ENCODE measurements at regions not wholly inside any gene's neighbourhood (a gene's known extent, or its start where the extent isn't known, plus 50 kb on each side); places are given as distances from the start of the nearest gene placed in this dataset.

DNA sequence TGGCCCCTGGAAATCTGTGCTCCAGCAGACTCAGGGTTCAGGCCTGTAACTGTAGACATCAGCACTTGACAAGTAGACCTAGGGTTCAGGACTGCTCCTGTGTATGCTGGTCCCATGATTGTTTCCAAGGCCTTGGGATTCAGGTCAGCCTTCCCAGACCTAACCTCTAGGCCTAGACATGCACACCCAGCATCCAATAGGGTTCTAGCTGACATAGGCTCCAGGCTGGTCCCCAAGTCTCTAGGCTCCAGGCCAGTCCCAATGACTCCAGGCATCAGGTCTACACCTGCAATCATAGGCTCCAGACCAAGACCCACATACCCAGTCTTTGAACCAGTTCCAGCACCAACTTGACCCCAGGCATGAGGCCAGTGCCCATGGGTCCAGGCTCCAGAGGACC is 166.2 kb upstream of the GRIA4 start:
- Histone ChIP-seq H3K27me3 (ENCODE audit: insufficient read depth, poor library complexity, severe bottlenecking) (peaks cover 2% of the 10 kb centered on the region), H3K9me3 (ENCODE audit: severe bottlenecking) (no peaks in the 10 kb centered on the region), H3K4me3 (ENCODE audit: severe bottlenecking) (no peak overlapping the region), H3K4me1 (ENCODE audit: insufficient read depth, poor library complexity, severe bottlenecking) (no peaks in the 10 kb centered on the region), H3K27ac (ENCODE audit: poor library complexity, severe bottlenecking) (no peak overlapping the region), H3K36me3 (ENCODE audit: low read depth) (no peaks in the 10 kb centered on the region)
- TF ChIP-seq, protein P1, sequence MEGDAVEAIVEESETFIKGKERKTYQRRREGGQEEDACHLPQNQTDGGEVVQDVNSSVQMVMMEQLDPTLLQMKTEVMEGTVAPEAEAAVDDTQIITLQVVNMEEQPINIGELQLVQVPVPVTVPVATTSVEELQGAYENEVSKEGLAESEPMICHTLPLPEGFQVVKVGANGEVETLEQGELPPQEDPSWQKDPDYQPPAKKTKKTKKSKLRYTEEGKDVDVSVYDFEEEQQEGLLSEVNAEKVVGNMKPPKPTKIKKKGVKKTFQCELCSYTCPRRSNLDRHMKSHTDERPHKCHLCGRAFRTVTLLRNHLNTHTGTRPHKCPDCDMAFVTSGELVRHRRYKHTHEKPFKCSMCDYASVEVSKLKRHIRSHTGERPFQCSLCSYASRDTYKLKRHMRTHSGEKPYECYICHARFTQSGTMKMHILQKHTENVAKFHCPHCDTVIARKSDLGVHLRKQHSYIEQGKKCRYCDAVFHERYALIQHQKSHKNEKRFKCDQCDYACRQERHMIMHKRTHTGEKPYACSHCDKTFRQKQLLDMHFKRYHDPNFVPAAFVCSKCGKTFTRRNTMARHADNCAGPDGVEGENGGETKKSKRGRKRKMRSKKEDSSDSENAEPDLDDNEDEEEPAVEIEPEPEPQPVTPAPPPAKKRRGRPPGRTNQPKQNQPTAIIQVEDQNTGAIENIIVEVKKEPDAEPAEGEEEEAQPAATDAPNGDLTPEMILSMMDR (IDR thresholded peaks at IDR 0.05; ENCODE audit: poor library complexity, severe bottlenecking), result no peak
- DNase-seq (ENCODE audit: low spot score), result no peak
- no peak for ATAC-seq (ENCODE audit: low read depth)

DNA sequence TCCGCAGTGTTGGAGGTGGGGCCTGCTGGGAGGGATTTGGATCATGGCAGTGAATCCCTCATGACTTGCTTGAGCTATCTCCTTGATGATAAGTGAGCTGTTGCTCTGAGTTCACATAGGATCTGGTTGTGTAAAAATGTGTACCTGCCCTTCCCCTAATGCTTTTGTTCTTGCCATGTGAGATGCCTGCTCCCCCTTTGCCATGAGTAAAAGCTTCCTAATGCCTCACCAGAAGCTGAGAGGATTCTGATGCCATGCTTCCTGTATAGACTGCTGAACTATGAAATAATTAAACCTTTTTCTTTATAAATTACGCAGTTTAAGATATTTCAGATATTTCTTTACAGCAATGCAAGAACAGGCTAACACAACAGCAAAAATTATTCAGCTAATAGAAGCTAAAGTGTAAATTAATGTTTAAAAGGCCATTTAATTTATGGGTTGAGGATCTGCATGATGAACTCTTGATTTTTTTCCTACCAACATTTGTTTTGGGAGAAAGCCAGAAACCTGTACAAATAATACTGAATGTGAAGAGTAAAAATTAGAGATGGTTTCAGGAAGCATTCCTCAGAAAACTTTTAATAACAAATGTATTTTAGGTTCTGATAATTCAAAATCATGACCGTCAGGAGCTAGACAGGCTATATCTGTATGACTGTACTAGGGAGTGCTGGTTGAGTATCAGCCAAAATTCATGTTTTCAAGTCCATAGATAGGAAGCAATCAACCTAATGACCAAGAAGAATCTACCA is 177.5 kb upstream of the GRIA4 start:
- no peak for ATAC-seq (ENCODE audit: low read depth)
- no peak overlapping the region for H3K27ac ChIP-seq (ENCODE audit: poor library complexity, severe bottlenecking)
- H3K4me1 ChIP-seq (ENCODE audit: insufficient read depth, poor library complexity, severe bottlenecking), result no peaks in the 10 kb centered on the region
- DNase-seq (ENCODE audit: low spot score), result no peak
- H3K9me3 ChIP-seq (ENCODE audit: severe bottlenecking), result no peaks in the 10 kb centered on the region
- no peaks in the 10 kb centered on the region for H3K36me3 ChIP-seq (ENCODE audit: low read depth)
- TF ChIP-seq, protein P1 (IDR thresholded peaks at IDR 0.05; ENCODE audit: poor library complexity, severe bottlenecking), result no peak
- no peaks in the 10 kb centered on the region for H3K27me3 ChIP-seq (ENCODE audit: insufficient read depth, poor library complexity, severe bottlenecking)
- H3K4me3 ChIP-seq (ENCODE audit: severe bottlenecking), result no peak overlapping the region

DNA sequence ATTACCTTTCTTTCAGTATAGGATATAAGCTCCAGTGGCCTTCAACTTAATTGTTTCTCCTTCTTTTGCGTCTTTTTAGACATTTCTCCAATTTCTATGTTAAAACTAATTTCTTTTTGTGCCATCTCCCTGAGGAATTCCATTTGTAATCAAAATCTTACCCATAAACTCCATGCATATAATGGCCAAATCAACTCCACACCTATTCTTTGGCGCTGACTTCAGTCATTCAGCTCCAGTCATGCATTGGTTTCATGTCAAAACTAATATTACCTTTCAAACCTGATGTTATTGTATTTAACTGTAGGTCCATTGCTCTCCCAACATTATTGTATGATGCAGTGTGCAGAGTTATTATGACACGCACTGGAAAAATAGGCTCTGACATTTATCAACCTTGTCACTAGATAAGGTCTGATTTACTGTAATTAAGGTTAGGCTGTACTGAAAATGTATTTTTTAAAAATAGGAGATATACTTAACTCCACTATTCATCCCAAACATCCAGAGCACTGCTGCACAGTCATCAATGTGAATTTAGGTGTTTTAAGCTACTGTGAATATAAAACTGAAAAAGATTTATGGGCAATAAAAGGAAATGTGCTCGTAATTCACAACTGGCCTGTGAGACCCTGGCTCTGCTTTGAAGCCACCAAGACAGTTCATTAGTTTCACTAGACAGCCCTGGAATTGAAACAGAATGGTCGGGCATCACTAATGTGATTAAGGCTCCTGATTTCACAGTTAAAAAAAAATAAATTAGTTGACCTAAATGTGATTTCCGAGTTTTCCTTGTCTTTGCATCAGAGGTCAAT is 180.6 kb upstream of the GRIA4 start:
- DNase-seq (ENCODE audit: low spot score), result no peak
- TF ChIP-seq, protein P1 (IDR thresholded peaks at IDR 0.05; ENCODE audit: poor library complexity, severe bottlenecking), result no peak
- Histone ChIP-seq H3K4me1 (ENCODE audit: insufficient read depth, poor library complexity, severe bottlenecking) (no peaks in the 10 kb centered on the region), H3K9me3 (ENCODE audit: severe bottlenecking) (no peaks in the 10 kb centered on the region), H3K27me3 (ENCODE audit: insufficient read depth, poor library complexity, severe bottlenecking) (no peaks in the 10 kb centered on the region), H3K27ac (ENCODE audit: poor library complexity, severe bottlenecking) (no peak overlapping the region), H3K36me3 (ENCODE audit: low read depth) (no peaks in the 10 kb centered on the region), H3K4me3 (ENCODE audit: severe bottlenecking) (no peak overlapping the region)
- ATAC-seq (ENCODE audit: low read depth), result no peak

DNA sequence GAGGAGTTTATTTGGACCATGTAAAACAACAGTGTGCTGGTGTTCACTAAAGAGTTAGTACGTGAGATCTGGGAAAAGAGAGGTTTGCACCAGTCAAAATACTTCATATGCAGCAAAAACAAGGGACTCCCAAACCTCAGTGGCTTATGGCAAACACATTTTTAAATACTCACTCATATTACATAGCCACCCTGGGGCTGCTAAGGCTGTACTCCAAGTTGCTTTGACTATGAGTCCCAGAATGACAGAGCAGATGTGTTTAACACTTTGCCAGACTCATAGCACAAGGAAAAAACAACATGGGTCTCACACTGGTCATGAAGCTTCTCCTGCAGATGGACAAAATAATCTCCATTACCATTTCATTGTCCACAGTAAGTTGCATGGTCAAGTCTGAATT is 202.8 kb upstream of the GRIA4 start:
- Histone ChIP-seq H3K4me3 (ENCODE audit: severe bottlenecking) (no peak overlapping the region), H3K27ac (ENCODE audit: poor library complexity, severe bottlenecking) (no peak overlapping the region), H3K36me3 (ENCODE audit: low read depth) (no peaks in the 10 kb centered on the region), H3K27me3 (ENCODE audit: insufficient read depth, poor library complexity, severe bottlenecking) (no peaks in the 10 kb centered on the region), H3K4me1 (ENCODE audit: insufficient read depth, poor library complexity, severe bottlenecking) (no peaks in the 10 kb centered on the region), H3K9me3 (ENCODE audit: severe bottlenecking) (no peaks in the 10 kb centered on the region)
- DNase-seq (ENCODE audit: low spot score), result no peak
- TF ChIP-seq, protein P1 (IDR thresholded peaks at IDR 0.05; ENCODE audit: poor library complexity, severe bottlenecking), result no peak
- ATAC-seq (ENCODE audit: low read depth), result no peak
